Colonic mucosa (tissue), 4 donors: ENCODE measurements at regions not wholly inside any gene's neighbourhood (a gene's known extent, or its start where the extent isn't known, plus 50 kb on each side); places are given as distances from the start of the nearest gene placed in this dataset.
"Not testable (repeated sequence)": the region's sequence is repeated elsewhere in the genome, so short reads cannot be mapped to it uniquely, and the experiment has no call there.

Experiments
- DNase-seq: peaks from one replicate; pipeline ENCODE4 v3.0.0-alpha.2; 2020
- H3K27ac ChIP-seq: fragments of 200-600 bp; one replicate; pipeline ENCODE4 v1.8.0; 2021
- H3K27me3 ChIP-seq: fragments of 200-600 bp; one replicate; pipeline ENCODE4 v1.8.0; 2021
- H3K36me3 ChIP-seq: fragments of 200-600 bp; one replicate; pipeline ENCODE4 v1.8.0; 2021
- H3K4me1 ChIP-seq: fragments of 200-600 bp; one replicate; pipeline ENCODE4 v1.8.0; 2021; ENCODE audit warnings: mild to moderate bottlenecking
- H3K4me3 ChIP-seq: fragments of 200-600 bp; one replicate; pipeline ENCODE4 v1.8.0; 2021
- H3K9ac ChIP-seq, 2 donors: one replicate each; pipeline ENCODE4 v1.7.0; 2013; ENCODE audit warnings: control low read depth in 2 of 2, low read depth in 2 of 2, low read length in 2 of 2
- H3K9me3 ChIP-seq: fragments of 200-600 bp; one replicate; pipeline ENCODE4 v1.8.0; 2021
- CTCF ChIP-seq: fragments of 200-600 bp; IDR thresholded peaks from one replicate; pipeline ENCODE4 v1.8.0; 2022; ENCODE audit warnings: antibody characterized with exemption, mild to moderate bottlenecking
- intact Hi-C: fragments of 100-400 bp; cut with DNase I; formaldehyde crosslinking; loops from one replicate; pipeline ENCODE4 v1.14.1; 2022
- donor health status: healthy.
- donor health status: DM: no; HTN: no; CAD: no.
- donor health status: DM: no; HTN: no; CAD: no.

DNA sequence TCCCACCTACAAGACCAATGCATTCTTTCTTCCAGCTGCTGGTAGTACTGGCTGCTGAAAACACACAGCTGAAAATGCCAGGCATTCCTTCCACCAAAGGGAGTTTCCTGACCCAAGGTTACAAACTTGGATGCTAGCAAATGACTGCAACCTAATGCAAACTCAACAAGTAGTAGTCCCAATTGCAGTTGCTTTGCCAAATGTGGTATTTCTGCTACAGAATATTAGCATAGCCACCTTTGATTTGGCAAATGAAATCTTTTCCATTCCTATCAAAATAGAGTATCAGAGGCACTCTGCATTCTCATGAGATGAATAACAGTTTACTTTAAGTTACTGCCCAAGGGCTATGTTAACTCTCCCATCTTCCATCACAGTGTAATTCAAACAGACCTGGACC lies 172.0 kb upstream of the ARHGAP42 start:
- H3K27ac ChIP-seq, result no peak overlapping the region
- no peak overlapping the region for H3K4me3 ChIP-seq
- no peak for DNase-seq
- no peaks in the 10 kb centered on the region for H3K27me3 ChIP-seq
- intact Hi-C loops, result no loop called here
- no peaks in the 10 kb centered on the region for H3K9me3 ChIP-seq
- H3K36me3 ChIP-seq, result no peaks in the 10 kb centered on the region
- H3K4me1 ChIP-seq, result no peaks in the 10 kb centered on the region
- H3K9ac ChIP-seq, result no peak overlapping the region
- no peak for TF ChIP-seq CTCF

DNA sequence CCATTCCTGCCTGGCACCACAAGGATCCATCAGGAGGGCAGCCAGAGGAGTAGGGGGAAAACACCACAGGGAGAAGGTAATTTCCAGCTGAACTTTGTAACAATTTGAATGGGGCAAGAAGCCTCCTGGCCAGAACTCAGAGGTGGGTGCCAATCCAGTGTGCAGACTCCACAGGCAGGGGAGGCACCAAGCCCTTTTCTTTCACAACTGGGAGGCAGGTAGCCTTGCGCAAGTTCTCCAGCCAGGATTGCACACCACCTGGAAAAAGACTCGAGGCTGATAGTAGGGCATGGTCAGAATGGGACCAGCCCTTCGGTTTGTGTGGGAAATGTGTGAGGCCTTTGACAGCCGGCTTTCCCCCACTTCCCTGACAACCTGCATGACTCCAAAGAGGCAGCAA lies 161.9 kb upstream of the ARHGAP42 start:
- H3K4me1 ChIP-seq, result no peaks in the 10 kb centered on the region
- H3K36me3 ChIP-seq, result no peaks in the 10 kb centered on the region
- no peak for TF ChIP-seq CTCF
- no peak overlapping the region for H3K4me3 ChIP-seq
- no peak overlapping the region for H3K9ac ChIP-seq
- H3K9me3 ChIP-seq, result no peaks in the 10 kb centered on the region
- no peaks in the 10 kb centered on the region for H3K27me3 ChIP-seq
- no peak for DNase-seq
- intact Hi-C loops, result no loop called here
- H3K27ac ChIP-seq, result no peak overlapping the region

GRCh38 chr11:100525635-100526034 lies 161.5 kb upstream of the ARHGAP42 start:
- DNase-seq, result no peak
- intact Hi-C loops, result no loop called here
- no peak overlapping the region for H3K4me3 ChIP-seq
- no peaks in the 10 kb centered on the region for H3K4me1 ChIP-seq
- H3K27me3 ChIP-seq, result no peaks in the 10 kb centered on the region
- TF ChIP-seq CTCF, result no peak
- H3K36me3 ChIP-seq, result no peaks in the 10 kb centered on the region
- H3K9ac ChIP-seq, result no peak overlapping the region
- H3K9me3 ChIP-seq, result no peaks in the 10 kb centered on the region
- H3K27ac ChIP-seq, result no peak overlapping the region

GRCh38 chr11:100528872-100529416 lies 158.1 kb upstream of the ARHGAP42 start:
- no peaks in the 10 kb centered on the region for H3K36me3 ChIP-seq
- H3K9ac ChIP-seq, result no peak overlapping the region
- no peak for DNase-seq
- intact Hi-C loops, result no loop called here
- no peak overlapping the region for H3K4me3 ChIP-seq
- TF ChIP-seq CTCF, result no peak
- H3K4me1 ChIP-seq, result no peaks in the 10 kb centered on the region
- no peaks in the 10 kb centered on the region for H3K27me3 ChIP-seq
- H3K27ac ChIP-seq, result no peak overlapping the region
- H3K9me3 ChIP-seq, result no peaks in the 10 kb centered on the region

- H3K9me3 ChIP-seq, H3K4me3 ChIP-seq, intact Hi-C loops: not testable (repeated sequence)
Observed at GRCh38 chr11:100531290-100531689, 155.8 kb upstream of the ARHGAP42 start.

GRCh38 chr11:100536979-100537378 lies 150.1 kb upstream of the ARHGAP42 start:
- DNase-seq, result no peak
- intact Hi-C loops, result no loop called here
- Histone ChIP-seq H3K9ac (no peak overlapping the region), H3K9me3 (no peaks in the 10 kb centered on the region), H3K4me3 (no peak overlapping the region), H3K27me3 (no peaks in the 10 kb centered on the region), H3K36me3 (no peaks in the 10 kb centered on the region), H3K4me1 (no peaks in the 10 kb centered on the region), H3K27ac (no peak overlapping the region)
- no peak for TF ChIP-seq CTCF

More at GRCh38 chr11:100531290-100531689, 155.8 kb upstream of the ARHGAP42 start:
- H3K4me1 ChIP-seq, H3K9ac ChIP-seq, H3K27ac ChIP-seq, H3K27me3 ChIP-seq, DNase-seq, H3K36me3 ChIP-seq: not testable (repeated sequence)
